ENCODE measurements at regions not wholly inside any gene's neighbourhood (a gene's known extent, or its start where the extent isn't known, plus 50 kb on each side); places are given as distances from the start of the nearest gene placed in this dataset.
"Not testable (repeated sequence)": the region's sequence is repeated elsewhere in the genome, so short reads cannot be mapped to it uniquely, and the experiment has no call there.

GRCh38 chr6:142645663-142646062 is 299.3 kb downstream of the HIVEP2 start:
- peaks cover 24% of the 10 kb centered on the region for H3K27me3 Mint-ChIP-seq (ENCODE audit: low read depth)
- no peak overlapping the region for H3K4me3 Mint-ChIP-seq (ENCODE audit: unreplicated experiment)
- peaks cover 9% of the 10 kb centered on the region for H3K4me1 Mint-ChIP-seq (ENCODE audit: low read depth)
- H3K27ac Mint-ChIP-seq (ENCODE audit: unreplicated experiment): no peak overlapping the region
- no peak for DNase-seq (ENCODE audit: low spot score)
- TF ChIP-seq CTCF (IDR thresholded peaks at IDR 0.05): no peak
- no peaks in the 10 kb centered on the region for H3K9me3 Mint-ChIP-seq (ENCODE audit: low read depth)
- H3K36me3 Mint-ChIP-seq (ENCODE audit: low read depth): no peaks in the 10 kb centered on the region

- Mint-ChIP-seq H3K4me3 (ENCODE audit: unreplicated experiment) (no peak overlapping the region), H3K9me3 (ENCODE audit: low read depth) (no peaks in the 10 kb centered on the region), H3K4me1 (ENCODE audit: low read depth) (peaks cover 6% of the 10 kb centered on the region), H3K36me3 (ENCODE audit: low read depth) (no peaks in the 10 kb centered on the region), H3K27ac (ENCODE audit: unreplicated experiment) (no peak overlapping the region), H3K27me3 (ENCODE audit: low read depth) (peaks cover 24% of the 10 kb centered on the region)
- DNase-seq (ENCODE audit: low spot score): no peak
- no peak for TF ChIP-seq CTCF (IDR thresholded peaks at IDR 0.05)
Measured at GRCh38 chr6:142647449-142648035, 297.4 kb downstream of the HIVEP2 start.

- Mint-ChIP-seq H3K4me3 (ENCODE audit: unreplicated experiment) (no peak overlapping the region), H3K27ac (ENCODE audit: unreplicated experiment) (no peak overlapping the region), H3K9me3 (ENCODE audit: low read depth) (no peaks in the 10 kb centered on the region), H3K4me1 (ENCODE audit: low read depth) (peaks cover 3% of the 10 kb centered on the region), H3K36me3 (ENCODE audit: low read depth) (no peaks in the 10 kb centered on the region), H3K27me3 (ENCODE audit: low read depth) (peaks cover 24% of the 10 kb centered on the region)
- no peak for DNase-seq (ENCODE audit: low spot score)
- TF ChIP-seq CTCF (IDR thresholded peaks at IDR 0.05): no peak
Measured at GRCh38 chr6:142648036-142648451, 296.9 kb downstream of the HIVEP2 start.

GRCh38 chr6:142648526-142648925 is 296.4 kb downstream of the HIVEP2 start:
- Mint-ChIP-seq H3K27me3 (ENCODE audit: low read depth) (peaks cover 24% of the 10 kb centered on the region), H3K9me3 (ENCODE audit: low read depth) (no peaks in the 10 kb centered on the region), H3K4me3 (ENCODE audit: unreplicated experiment) (no peak overlapping the region), H3K4me1 (ENCODE audit: low read depth) (peaks cover 6% of the 10 kb centered on the region), H3K27ac (ENCODE audit: unreplicated experiment) (no peak overlapping the region), H3K36me3 (ENCODE audit: low read depth) (no peaks in the 10 kb centered on the region)
- TF ChIP-seq CTCF (IDR thresholded peaks at IDR 0.05): no peak
- no peak for DNase-seq (ENCODE audit: low spot score)

GRCh38 chr6:142649438-142650234 is 295.3 kb downstream of the HIVEP2 start:
- not testable (repeated sequence) for H3K27ac Mint-ChIP-seq (ENCODE audit: unreplicated experiment); H3K4me3 Mint-ChIP-seq (ENCODE audit: unreplicated experiment); H3K36me3 Mint-ChIP-seq (ENCODE audit: low read depth); H3K4me1 Mint-ChIP-seq (ENCODE audit: low read depth); DNase-seq (ENCODE audit: low spot score); H3K9me3 Mint-ChIP-seq (ENCODE audit: low read depth)
- H3K27me3 Mint-ChIP-seq (ENCODE audit: low read depth): peaks cover 24% of the 10 kb centered on the region
